ENCODE measurements at regions not wholly inside any gene's neighbourhood (a gene's known extent, or its start where the extent isn't known, plus 50 kb on each side); places are given as distances from the start of the nearest gene placed in this dataset.
"Not testable (repeated sequence)": the region's sequence is repeated elsewhere in the genome, so short reads cannot be mapped to it uniquely, and the experiment has no call there.

DNA sequence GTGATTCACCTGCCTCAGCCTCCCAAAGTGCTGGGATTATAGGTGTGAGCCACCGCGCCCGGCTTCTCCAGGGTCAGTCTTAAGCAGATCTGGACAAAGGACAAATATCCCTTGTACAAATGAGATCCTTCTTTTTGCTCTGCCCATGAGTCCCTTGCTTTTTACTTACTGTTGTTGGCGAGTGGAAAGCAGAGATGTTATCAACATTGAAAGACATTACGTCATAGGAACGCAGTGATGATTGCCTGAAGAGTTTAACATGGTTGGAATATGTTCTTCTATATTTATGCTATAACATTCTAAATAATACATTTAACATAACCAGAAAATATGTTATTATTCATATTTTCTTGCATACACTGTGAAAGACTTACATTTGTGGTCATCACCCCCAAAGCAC, 644.3 kb upstream of the LRRN3 start:
- Mint-ChIP-seq H3K27ac (ENCODE audit: unreplicated experiment) (no peak overlapping the region), H3K9me3 (no peaks in the 10 kb centered on the region), H3K27me3 (ENCODE audit: low read depth) (no peaks in the 10 kb centered on the region), H3K4me1 (peaks cover 6% of the 10 kb centered on the region), H3K4me3 (no peak overlapping the region), H3K36me3 (ENCODE audit: low read depth) (no peaks in the 10 kb centered on the region)
- DNase-seq (ENCODE audit: low read depth, low spot score) = no peak
- TF ChIP-seq, protein P1, sequence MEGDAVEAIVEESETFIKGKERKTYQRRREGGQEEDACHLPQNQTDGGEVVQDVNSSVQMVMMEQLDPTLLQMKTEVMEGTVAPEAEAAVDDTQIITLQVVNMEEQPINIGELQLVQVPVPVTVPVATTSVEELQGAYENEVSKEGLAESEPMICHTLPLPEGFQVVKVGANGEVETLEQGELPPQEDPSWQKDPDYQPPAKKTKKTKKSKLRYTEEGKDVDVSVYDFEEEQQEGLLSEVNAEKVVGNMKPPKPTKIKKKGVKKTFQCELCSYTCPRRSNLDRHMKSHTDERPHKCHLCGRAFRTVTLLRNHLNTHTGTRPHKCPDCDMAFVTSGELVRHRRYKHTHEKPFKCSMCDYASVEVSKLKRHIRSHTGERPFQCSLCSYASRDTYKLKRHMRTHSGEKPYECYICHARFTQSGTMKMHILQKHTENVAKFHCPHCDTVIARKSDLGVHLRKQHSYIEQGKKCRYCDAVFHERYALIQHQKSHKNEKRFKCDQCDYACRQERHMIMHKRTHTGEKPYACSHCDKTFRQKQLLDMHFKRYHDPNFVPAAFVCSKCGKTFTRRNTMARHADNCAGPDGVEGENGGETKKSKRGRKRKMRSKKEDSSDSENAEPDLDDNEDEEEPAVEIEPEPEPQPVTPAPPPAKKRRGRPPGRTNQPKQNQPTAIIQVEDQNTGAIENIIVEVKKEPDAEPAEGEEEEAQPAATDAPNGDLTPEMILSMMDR (conservative IDR thresholded peaks at IDR 0.05) = no peak

DNA sequence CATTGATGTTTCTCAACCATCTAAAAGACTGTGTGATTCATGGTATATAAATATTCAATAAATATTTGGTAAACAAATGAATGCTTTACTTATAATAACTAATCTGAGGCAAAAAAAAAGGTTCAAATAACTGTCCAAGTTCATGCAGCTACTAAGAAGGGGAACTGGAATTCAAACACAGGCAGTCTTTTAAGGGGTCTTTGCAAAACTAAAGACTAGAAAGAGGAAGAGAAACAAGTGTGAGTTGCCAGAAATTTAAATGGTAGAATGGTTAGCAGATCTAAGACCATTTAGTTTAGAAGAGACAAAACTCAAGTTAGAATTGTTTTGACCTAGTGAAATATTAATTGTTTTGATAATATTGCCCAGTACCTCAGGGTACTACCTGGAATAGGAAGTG, 642.0 kb upstream of the LRRN3 start:
- no peak for DNase-seq (ENCODE audit: low read depth, low spot score)
- no peaks in the 10 kb centered on the region for H3K27me3 Mint-ChIP-seq (ENCODE audit: low read depth)
- no peak overlapping the region for H3K4me3 Mint-ChIP-seq
- no peaks in the 10 kb centered on the region for H3K4me1 Mint-ChIP-seq
- H3K27ac Mint-ChIP-seq (ENCODE audit: unreplicated experiment) = no peak overlapping the region
- no peaks in the 10 kb centered on the region for H3K36me3 Mint-ChIP-seq (ENCODE audit: low read depth)
- TF ChIP-seq, protein P1 (conservative IDR thresholded peaks at IDR 0.05) = no peak
- H3K9me3 Mint-ChIP-seq = no peaks in the 10 kb centered on the region

DNA sequence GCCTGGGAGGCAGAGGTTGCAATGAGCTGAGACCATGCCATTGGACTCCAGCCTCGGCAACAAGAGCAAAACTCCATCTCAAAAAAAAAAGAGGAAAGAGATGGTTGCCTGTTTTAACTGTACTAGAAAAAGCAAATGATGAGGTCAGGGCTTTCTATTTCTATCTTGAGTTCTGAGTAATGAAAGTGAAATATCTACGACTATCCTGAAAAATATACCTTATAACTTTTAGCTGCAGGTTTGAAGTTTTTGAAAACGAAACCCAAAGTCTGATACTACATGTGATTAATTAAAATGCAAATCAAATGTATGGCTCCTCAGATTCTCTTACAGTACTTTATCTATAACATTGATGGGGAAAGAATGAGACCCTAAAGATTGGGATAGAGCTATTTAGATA, 636.2 kb upstream of the LRRN3 start:
- Mint-ChIP-seq H3K9me3 (peaks cover 8% of the 10 kb centered on the region), H3K27me3 (ENCODE audit: low read depth) (no peaks in the 10 kb centered on the region), H3K27ac (ENCODE audit: unreplicated experiment) (no peak overlapping the region), H3K36me3 (ENCODE audit: low read depth) (peaks cover 3% of the 10 kb centered on the region), H3K4me1 (no peaks in the 10 kb centered on the region), H3K4me3 (no peak overlapping the region)
- no peak for DNase-seq (ENCODE audit: low read depth, low spot score)
- TF ChIP-seq, protein P1 (conservative IDR thresholded peaks at IDR 0.05) = no peak

DNA sequence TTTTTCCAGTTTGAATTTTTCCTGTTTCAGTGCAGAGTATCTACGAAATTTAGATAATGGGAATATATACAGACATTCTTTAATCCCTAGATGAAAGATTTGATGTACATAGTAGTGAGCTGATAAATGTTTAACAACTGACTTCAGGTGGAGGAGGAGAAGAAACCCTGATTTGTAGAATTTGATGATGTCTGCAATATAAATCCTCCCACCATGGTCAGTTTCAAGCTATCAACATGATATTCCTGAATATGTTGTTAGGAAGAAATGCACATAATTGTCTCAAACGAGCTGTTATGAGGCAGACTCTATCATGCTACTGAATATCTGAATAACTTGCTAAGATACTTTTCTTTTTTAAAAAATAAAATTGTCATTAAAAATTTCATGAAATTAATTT, 629.3 kb upstream of the LRRN3 start:
- Mint-ChIP-seq H3K27me3 (ENCODE audit: low read depth) (no peaks in the 10 kb centered on the region), H3K36me3 (ENCODE audit: low read depth) (peaks cover 3% of the 10 kb centered on the region), H3K9me3 (peaks cover 7% of the 10 kb centered on the region), H3K27ac (ENCODE audit: unreplicated experiment) (no peak overlapping the region), H3K4me1 (no peaks in the 10 kb centered on the region), H3K4me3 (no peak overlapping the region)
- DNase-seq (ENCODE audit: low read depth, low spot score) = no peak
- TF ChIP-seq, protein P1 (conservative IDR thresholded peaks at IDR 0.05) = no peak

DNA sequence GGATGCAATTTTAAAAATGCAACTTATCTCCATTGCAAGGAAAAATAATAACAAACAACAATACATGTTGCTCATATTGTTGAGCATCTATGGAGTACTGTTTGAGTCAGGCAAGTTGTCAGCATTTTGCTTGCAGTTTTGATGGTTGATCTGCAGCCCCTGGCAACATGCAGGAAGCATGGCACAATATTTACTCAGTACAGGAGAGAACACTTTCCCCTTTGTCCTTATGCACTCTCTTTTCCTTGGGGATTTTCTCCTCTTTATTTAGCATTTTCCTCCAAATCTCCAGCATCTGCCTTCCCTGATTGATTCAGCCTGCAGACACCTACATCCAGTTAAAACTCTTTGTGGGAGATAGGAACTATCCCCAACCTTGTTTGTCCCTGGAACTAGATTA, 620.5 kb upstream of the LRRN3 start:
- Mint-ChIP-seq H3K36me3 (ENCODE audit: low read depth) (no peaks in the 10 kb centered on the region), H3K27ac (ENCODE audit: unreplicated experiment) (no peak overlapping the region), H3K9me3 (peaks cover 9% of the 10 kb centered on the region), H3K4me1 (peaks cover 4% of the 10 kb centered on the region), H3K27me3 (ENCODE audit: low read depth) (no peaks in the 10 kb centered on the region), H3K4me3 (no peak overlapping the region)
- TF ChIP-seq, protein P1 (conservative IDR thresholded peaks at IDR 0.05) = no peak
- DNase-seq (ENCODE audit: low read depth, low spot score) = no peak

DNA sequence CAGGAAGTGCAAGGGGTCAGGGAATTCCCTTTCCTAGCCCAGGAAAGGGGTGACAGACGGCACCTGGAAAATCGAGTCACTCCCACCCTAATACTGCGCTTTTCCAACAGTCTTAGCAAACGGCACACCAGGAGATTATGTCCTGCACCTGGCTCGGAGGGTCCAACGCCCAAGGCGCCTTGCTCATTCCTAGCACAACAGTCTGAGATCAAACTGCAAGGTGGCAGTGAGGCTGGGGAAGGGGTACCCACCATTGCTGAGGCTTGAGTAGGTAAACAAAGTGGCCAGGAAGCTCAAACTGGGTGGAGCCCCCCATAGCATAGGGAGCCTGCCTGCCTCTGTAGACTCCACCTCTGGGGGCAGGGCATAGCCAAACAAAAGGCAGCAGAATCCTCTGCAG, 618.5 kb upstream of the LRRN3 start:
- H3K27me3 Mint-ChIP-seq (ENCODE audit: low read depth) = not testable (repeated sequence)

More for the DNA sequence above, 618.5 kb upstream of the LRRN3 start:
- H3K4me1 Mint-ChIP-seq; H3K27ac Mint-ChIP-seq (ENCODE audit: unreplicated experiment); H3K4me3 Mint-ChIP-seq; H3K36me3 Mint-ChIP-seq (ENCODE audit: low read depth); H3K9me3 Mint-ChIP-seq; DNase-seq (ENCODE audit: low read depth, low spot score): not testable (repeated sequence)

Data from neural crest cell (in vitro differentiated cells).